ENCODE measurements at regions not wholly inside any gene's neighbourhood (a gene's known extent, or its start where the extent isn't known, plus 50 kb on each side); places are given as distances from the start of the nearest gene placed in this dataset.

DNA sequence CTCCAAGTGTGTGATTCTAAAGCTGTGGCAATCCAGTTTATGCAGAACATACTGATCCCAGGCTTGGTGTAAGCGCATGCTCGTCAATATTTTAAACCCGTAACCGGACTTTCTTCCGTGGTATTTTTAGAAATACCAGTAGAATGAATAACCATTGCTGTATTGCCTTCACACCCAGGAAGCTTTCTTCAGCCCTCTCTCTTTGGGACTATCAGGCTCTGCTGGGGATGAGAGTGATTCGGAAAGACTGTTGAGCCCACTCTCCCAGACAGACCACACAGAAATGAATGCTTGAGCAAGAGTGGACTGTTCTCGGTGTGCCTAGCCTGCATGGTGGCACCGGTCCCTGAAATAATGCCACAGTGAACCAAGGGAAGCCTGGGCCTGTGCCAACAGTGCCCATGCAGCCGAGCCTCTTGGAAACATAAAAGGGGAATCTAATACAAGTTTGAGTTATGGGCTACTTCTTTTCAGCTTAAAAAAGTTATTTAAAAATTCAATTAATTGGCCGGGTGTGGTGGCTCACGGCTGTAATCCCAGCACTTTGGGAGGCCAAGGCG, 89.9 kb upstream of the ELAC2 start:
- TF ChIP-seq EZH2 (IDR thresholded peaks at IDR 0.05; ENCODE audit: borderline replicate concordance, low read depth, low read length, severe bottlenecking) (no peak), CTCF (IDR thresholded peaks at IDR 0.05; ENCODE audit: extremely low read depth in 1 of 2, insufficient read depth in 1 of 2, low read depth in 1 of 2, low read length in 2 of 2) (no peak), POLR2A (IDR thresholded peaks at IDR 0.05; ENCODE audit: low read depth, low read length) (no peak), JUN (IDR thresholded peaks at IDR 0.05; ENCODE audit: borderline replicate concordance, insufficient read depth, insufficient read length, low read depth) (no peak), POLR2AphosphoS5 (IDR thresholded peaks at IDR 0.05; ENCODE audit: insufficient read depth, low read depth, low read length) (no peak), MYC (IDR thresholded peaks at IDR 0.05; ENCODE audit: low read depth, low read length) (no peak), FOS (IDR thresholded peaks at IDR 0.05; ENCODE audit: borderline replicate concordance, insufficient read depth, low read length) (no peak)
- TF ChIP-seq, protein P1, sequence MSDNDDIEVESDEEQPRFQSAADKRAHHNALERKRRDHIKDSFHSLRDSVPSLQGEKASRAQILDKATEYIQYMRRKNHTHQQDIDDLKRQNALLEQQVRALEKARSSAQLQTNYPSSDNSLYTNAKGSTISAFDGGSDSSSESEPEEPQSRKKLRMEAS (IDR thresholded peaks at IDR 0.05; ENCODE audit: insufficient read depth, insufficient read length), result no peak

All from endothelial cell of umbilical vein (primary cell).